HFFc6 (cell line): ENCODE measurements at regions not wholly inside any gene's neighbourhood (a gene's known extent, or its start where the extent isn't known, plus 50 kb on each side); places are given as distances from the start of the nearest gene placed in this dataset.

Experiments used
- DNase-seq: peaks from one replicate; pipeline ENCODE4 v3.0.0-alpha.2; 2018
- H3K27ac Mint-ChIP-seq: 2 replicates; pipeline ENCODE4 v1.8.0; 2020; ENCODE audit warnings: mild to moderate bottlenecking, mixed read lengths
- H3K27me3 Mint-ChIP-seq: 2 replicates; pipeline ENCODE4 v1.8.0; 2021; ENCODE audit warnings: mild to moderate bottlenecking, moderate library complexity, mixed read lengths; ENCODE audit not compliant: insufficient read depth
- H3K36me3 Mint-ChIP-seq: 2 replicates; pipeline ENCODE4 v1.8.0; 2021; ENCODE audit warnings: low read depth, mixed read lengths
- H3K4me1 Mint-ChIP-seq: 2 replicates; pipeline ENCODE4 v1.8.0; 2020; ENCODE audit warnings: low read depth, mixed read lengths
- H3K4me3 Mint-ChIP-seq: 2 replicates; pipeline ENCODE4 v1.8.0; 2020; ENCODE audit warnings: mild to moderate bottlenecking, moderate library complexity, mixed read lengths
- H3K9me3 Mint-ChIP-seq: 2 replicates; pipeline ENCODE4 v1.8.0; 2020; ENCODE audit warnings: mild to moderate bottlenecking, mixed read lengths
- TF ChIP-seq, protein P1 (sequence below): fragments of 200-600 bp; sonication (generic); IDR thresholded peaks from 2 replicates; pipeline ENCODE4 v1.5.0; 2021; ENCODE audit warnings: antibody characterized with exemption, mild to moderate bottlenecking

DNA sequence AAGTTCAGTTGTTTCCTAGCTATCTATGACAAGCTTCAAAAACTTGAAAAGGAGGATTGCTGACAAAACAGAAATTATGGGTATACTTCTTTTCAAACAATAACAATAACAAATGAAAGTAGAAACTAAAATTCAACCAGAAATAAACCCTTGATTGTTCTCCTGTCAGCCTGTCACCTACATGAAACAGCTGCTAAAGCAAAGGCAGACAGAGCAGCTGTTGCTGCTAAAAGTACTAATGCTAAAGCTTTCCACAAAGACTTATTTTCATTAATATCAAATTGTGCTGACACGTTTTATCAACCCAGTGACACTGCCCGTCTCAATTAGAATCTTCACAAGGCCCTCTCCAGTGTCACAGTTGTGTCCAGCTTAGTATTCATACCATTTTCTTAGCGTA lies 533.2 kb upstream of the GBE1 start:
- TF ChIP-seq, protein P1, sequence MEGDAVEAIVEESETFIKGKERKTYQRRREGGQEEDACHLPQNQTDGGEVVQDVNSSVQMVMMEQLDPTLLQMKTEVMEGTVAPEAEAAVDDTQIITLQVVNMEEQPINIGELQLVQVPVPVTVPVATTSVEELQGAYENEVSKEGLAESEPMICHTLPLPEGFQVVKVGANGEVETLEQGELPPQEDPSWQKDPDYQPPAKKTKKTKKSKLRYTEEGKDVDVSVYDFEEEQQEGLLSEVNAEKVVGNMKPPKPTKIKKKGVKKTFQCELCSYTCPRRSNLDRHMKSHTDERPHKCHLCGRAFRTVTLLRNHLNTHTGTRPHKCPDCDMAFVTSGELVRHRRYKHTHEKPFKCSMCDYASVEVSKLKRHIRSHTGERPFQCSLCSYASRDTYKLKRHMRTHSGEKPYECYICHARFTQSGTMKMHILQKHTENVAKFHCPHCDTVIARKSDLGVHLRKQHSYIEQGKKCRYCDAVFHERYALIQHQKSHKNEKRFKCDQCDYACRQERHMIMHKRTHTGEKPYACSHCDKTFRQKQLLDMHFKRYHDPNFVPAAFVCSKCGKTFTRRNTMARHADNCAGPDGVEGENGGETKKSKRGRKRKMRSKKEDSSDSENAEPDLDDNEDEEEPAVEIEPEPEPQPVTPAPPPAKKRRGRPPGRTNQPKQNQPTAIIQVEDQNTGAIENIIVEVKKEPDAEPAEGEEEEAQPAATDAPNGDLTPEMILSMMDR = no peak
- no peak for DNase-seq
- Mint-ChIP-seq H3K27ac (no peak overlapping the region), H3K4me1 (no peaks in the 10 kb centered on the region), H3K4me3 (no peak overlapping the region), H3K9me3 (peaks cover 29% of the 10 kb centered on the region), H3K27me3 (no peaks in the 10 kb centered on the region), H3K36me3 (no peaks in the 10 kb centered on the region)

DNA sequence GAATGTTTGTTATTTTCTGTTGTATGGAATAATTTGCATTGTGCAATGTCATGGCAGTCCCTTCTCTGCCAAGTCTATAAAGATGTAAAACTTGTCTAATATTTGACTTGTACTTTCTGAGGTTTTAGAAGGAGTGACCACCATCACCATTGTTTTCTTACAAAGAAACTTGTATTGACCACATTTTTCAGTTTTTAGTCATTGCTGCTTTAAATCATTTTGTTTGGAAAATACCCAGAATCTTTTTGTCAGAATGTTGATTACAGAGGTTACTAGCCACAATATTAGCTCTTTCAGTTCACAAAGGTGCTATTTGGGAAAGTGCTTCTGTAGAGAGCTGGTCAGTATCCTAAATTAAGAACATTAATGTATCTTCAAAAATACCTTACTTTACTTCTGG lies 532.4 kb upstream of the GBE1 start:
- TF ChIP-seq, protein P1 = no peak
- Mint-ChIP-seq H3K27me3 (no peaks in the 10 kb centered on the region), H3K36me3 (no peaks in the 10 kb centered on the region), H3K27ac (no peak overlapping the region), H3K4me3 (no peak overlapping the region), H3K4me1 (no peaks in the 10 kb centered on the region), H3K9me3 (peaks cover 32% of the 10 kb centered on the region)
- no peak for DNase-seq

DNA sequence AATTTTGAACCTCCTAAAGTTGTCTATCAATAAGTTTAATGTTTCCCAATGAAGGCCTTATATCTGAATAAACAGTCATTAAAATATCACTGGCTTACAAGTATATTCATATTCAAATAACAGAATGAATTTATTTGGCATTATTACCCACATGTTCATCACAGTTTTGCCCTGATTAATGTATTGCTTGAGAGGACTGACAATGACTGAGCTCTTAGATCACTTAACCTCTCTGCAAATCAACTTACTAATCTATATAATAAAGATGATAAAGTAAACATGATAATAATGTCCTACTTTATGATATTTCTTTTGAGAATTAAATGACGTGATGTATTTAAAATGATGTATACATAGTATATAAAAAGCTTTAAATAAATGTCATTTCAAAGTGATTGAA lies 532.0 kb upstream of the GBE1 start:
- Mint-ChIP-seq H3K9me3 (peaks cover 36% of the 10 kb centered on the region), H3K36me3 (no peaks in the 10 kb centered on the region), H3K27me3 (no peaks in the 10 kb centered on the region), H3K4me1 (no peaks in the 10 kb centered on the region), H3K27ac (no peak overlapping the region), H3K4me3 (no peak overlapping the region)
- TF ChIP-seq, protein P1 = no peak
- no peak for DNase-seq

DNA sequence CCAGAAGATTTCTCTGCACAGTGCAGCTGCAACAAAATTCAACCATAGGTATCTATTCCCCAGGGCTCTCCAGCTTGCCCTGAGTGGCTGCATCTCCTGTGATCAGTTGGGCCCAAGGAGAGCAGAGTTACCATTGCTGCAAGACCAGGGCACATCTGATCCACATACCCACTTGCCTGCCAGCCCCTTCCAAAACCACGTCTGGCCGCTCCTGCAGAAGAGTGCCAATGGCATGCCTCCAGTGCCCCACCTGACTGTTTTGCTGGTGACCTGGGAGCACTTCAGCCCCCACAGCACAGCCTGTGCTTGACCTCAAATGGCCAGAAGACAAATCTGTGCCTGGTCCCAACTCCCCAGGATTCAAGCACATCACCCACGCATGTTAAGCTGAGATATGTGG lies 526.1 kb upstream of the GBE1 start:
- Mint-ChIP-seq H3K4me3 (no peak overlapping the region), H3K4me1 (no peaks in the 10 kb centered on the region), H3K27me3 (no peaks in the 10 kb centered on the region), H3K27ac (no peak overlapping the region), H3K9me3 (peaks cover 49% of the 10 kb centered on the region), H3K36me3 (no peaks in the 10 kb centered on the region)
- no peak for DNase-seq
- TF ChIP-seq, protein P1 = no peak

DNA sequence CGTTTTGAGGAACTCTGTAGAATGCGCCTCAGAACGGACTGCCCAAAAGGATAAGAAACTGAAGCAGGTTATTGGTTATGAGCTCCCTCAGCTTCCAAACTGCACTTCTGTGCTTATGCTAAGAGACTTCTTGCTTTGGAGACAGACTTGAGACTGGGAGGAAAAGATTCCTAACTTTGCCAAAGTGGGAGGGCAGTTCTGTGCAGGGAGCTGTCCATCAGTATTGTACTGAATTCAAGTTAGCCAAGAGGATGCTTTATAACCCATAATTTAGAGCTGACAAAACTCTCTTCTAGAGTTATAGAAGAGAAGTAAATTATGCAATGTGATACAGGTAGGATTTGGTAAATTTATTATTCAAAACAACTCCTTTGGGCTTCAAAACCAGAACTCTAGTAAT lies 519.8 kb upstream of the GBE1 start:
- TF ChIP-seq, protein P1 = no peak
- no peak overlapping the region for H3K27ac Mint-ChIP-seq
- peaks cover 19% of the 10 kb centered on the region for H3K9me3 Mint-ChIP-seq
- DNase-seq = no peak
- H3K27me3 Mint-ChIP-seq = no peaks in the 10 kb centered on the region
- no peaks in the 10 kb centered on the region for H3K4me1 Mint-ChIP-seq
- no peak overlapping the region for H3K4me3 Mint-ChIP-seq
- H3K36me3 Mint-ChIP-seq = no peaks in the 10 kb centered on the region

DNA sequence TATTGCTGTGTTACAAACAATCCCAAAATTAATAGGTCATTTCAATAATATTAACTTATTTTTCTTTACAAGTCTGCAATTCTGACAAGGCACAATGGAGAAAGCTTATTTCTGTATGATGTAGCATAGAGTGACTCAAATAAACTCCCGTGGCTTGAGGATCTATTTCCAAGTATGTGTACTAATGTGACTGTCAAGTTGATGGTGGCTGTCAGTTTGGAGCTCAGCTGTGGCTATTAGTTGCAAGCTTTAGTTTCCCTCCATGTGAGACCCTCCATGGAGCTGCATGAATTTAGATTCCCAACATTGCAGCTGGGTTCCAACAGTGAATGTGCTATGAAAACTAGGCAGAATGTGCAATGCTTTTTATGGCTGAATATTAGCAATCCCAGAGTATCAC lies 515.5 kb upstream of the GBE1 start:
- H3K4me3 Mint-ChIP-seq = no peak overlapping the region
- H3K4me1 Mint-ChIP-seq = no peaks in the 10 kb centered on the region
- TF ChIP-seq, protein P1 = no peak
- H3K27ac Mint-ChIP-seq = no peak overlapping the region
- H3K9me3 Mint-ChIP-seq = peaks cover 35% of the 10 kb centered on the region
- H3K27me3 Mint-ChIP-seq = no peaks in the 10 kb centered on the region
- no peak for DNase-seq
- H3K36me3 Mint-ChIP-seq = peaks cover 5% of the 10 kb centered on the region; the same call in 1 of the 2 replicates
